ENCODE measurements at regions not wholly inside any gene's neighbourhood (a gene's known extent, or its start where the extent isn't known, plus 50 kb on each side); places are given as distances from the start of the nearest gene placed in this dataset.

GRCh38 chr21:38913893-38914527, 108.3 kb downstream of the ETS2 start:
- TF ChIP-seq CTCF (IDR thresholded peaks at IDR 0.05; ENCODE audit: low read depth, low read length, poor library complexity, severe bottlenecking) (no peak), EZH2phosphoT487 (IDR thresholded peaks at IDR 0.05; ENCODE audit: borderline replicate concordance, low read length) (no peak)
